Keratinocyte (primary cell): ENCODE measurements at regions not wholly inside any gene's neighbourhood (a gene's known extent, or its start where the extent isn't known, plus 50 kb on each side); places are given as distances from the start of the nearest gene placed in this dataset.

Source experiments
- DNase-seq: peaks from one replicate; pipeline ENCODE4 v3.0.0-alpha.2; 2011; ENCODE audit warnings: low read depth, missing footprints, low spot score
- FAIRE-seq: peaks from 2 replicates; lab custom pipeline; 2011; peaks lifted over from hg19 to GRCh38; lab: Jason Lieb, UNC
- H2AFZ ChIP-seq: 2 replicates; pipeline ENCODE4 v1.6.0; 2012; ENCODE audit warnings: low read length, control low read depth, inconsistent platforms; ENCODE audit not compliant: control insufficient read depth
- H3K27ac ChIP-seq: 2 replicates; pipeline ENCODE4 v1.5.1; 2011; ENCODE audit warnings: low read length; ENCODE audit not compliant: control insufficient read depth, insufficient read depth
- H3K27me3 ChIP-seq: 3 replicates; pipeline ENCODE4 v1.6.0; 2011; ENCODE audit warnings: low read length; ENCODE audit not compliant: control insufficient read depth, insufficient read depth; ENCODE audit errors: extremely low read depth
- H3K36me3 ChIP-seq, 2 experiments: 2 replicates in 1 of 2; 3 replicates in 1 of 2; pipeline ENCODE4 v1.5.1; 2011; ENCODE audit warnings: low read length in 2 of 2, mild to moderate bottlenecking in 1 of 2; ENCODE audit not compliant: control insufficient read depth in 2 of 2, insufficient read depth in 2 of 2; ENCODE audit errors: extremely low read depth in 1 of 2
- H3K4me1 ChIP-seq: 3 replicates; pipeline ENCODE4 v1.5.1; 2011; ENCODE audit warnings: low read length; ENCODE audit not compliant: control insufficient read depth, insufficient read depth; ENCODE audit errors: extremely low read depth
- H3K4me2 ChIP-seq: 3 replicates; pipeline ENCODE4 v1.6.0; 2011; ENCODE audit warnings: low read depth, low read length; ENCODE audit not compliant: control insufficient read depth, insufficient read depth; ENCODE audit errors: extremely low read depth
- H3K4me3 ChIP-seq, 3 experiments: fragments of 200-600 bp in 1 of 3; sonication (generic) in 1 of 3; 2 replicates in 2 of 3; 3 replicates in 1 of 3; pipeline ENCODE4 v1.5.1; 2011 to 2016; ENCODE audit warnings: low read length in 3 of 3, mild to moderate bottlenecking in 3 of 3, control low read depth in 2 of 3, inconsistent platforms in 1 of 3, low read depth in 1 of 3, mixed read lengths in 1 of 3, mixed run types in 1 of 3, moderate library complexity in 1 of 3; ENCODE audit not compliant: control insufficient read depth in 2 of 3, insufficient read depth in 2 of 3; ENCODE audit errors: extremely low read depth in 1 of 3
- H3K79me2 ChIP-seq: 2 replicates; pipeline ENCODE4 v1.6.0; 2012; ENCODE audit warnings: low read length; ENCODE audit not compliant: control insufficient read depth, insufficient read depth
- H3K9ac ChIP-seq: 3 replicates; pipeline ENCODE4 v1.6.0; 2011; ENCODE audit warnings: low read length; ENCODE audit not compliant: control insufficient read depth, insufficient read depth; ENCODE audit errors: extremely low read depth
- H3K9me1 ChIP-seq: 3 replicates; pipeline ENCODE4 v1.6.0; 2011; ENCODE audit warnings: low read length; ENCODE audit not compliant: control insufficient read depth, insufficient read depth; ENCODE audit errors: extremely low read depth
- H3K9me3 ChIP-seq: 2 replicates; pipeline ENCODE4 v1.5.1; 2012; ENCODE audit warnings: low read depth, low read length; ENCODE audit not compliant: control insufficient read depth
- H4K20me1 ChIP-seq: 3 replicates; pipeline ENCODE4 v1.6.0; 2011; ENCODE audit warnings: low read length; ENCODE audit not compliant: control insufficient read depth, insufficient read depth; ENCODE audit errors: extremely low read depth
- EZH2 ChIP-seq: IDR thresholded peaks from one replicate; pipeline ENCODE4 v1.6.1; 2012; ENCODE audit warnings: inconsistent platforms, mild to moderate bottlenecking, low read length, moderate library complexity
- dilution Hi-C: fragments of 300-500 bp; cut with MboI; formaldehyde crosslinking; loops from one replicate; pipeline ENCODE4 v1.7.0; 2020; ENCODE audit warnings: low sequenced_read_pairs; ENCODE audit not compliant: extremely low pct_ligation_motif_present
- TF ChIP-seq, protein P1 (sequence below), 3 experiments: IDR thresholded peaks in 1 of 3; conservative IDR thresholded peaks in 1 of 3; optimal IDR thresholded peaks in 1 of 3; 2 replicates in 2 of 3; 3 replicates in 1 of 3; pipeline versions ENCODE3 to v1.5.1; 2011; ENCODE audit warnings: low read length in 3 of 3, mild to moderate bottlenecking in 3 of 3, moderate library complexity in 2 of 3, control low read depth in 1 of 3, inconsistent platforms in 1 of 3; ENCODE audit not compliant: insufficient read depth in 2 of 3; ENCODE audit errors: extremely low read depth in 1 of 3

- no peak for TF ChIP-seq EZH2
- TF ChIP-seq, protein P1, sequence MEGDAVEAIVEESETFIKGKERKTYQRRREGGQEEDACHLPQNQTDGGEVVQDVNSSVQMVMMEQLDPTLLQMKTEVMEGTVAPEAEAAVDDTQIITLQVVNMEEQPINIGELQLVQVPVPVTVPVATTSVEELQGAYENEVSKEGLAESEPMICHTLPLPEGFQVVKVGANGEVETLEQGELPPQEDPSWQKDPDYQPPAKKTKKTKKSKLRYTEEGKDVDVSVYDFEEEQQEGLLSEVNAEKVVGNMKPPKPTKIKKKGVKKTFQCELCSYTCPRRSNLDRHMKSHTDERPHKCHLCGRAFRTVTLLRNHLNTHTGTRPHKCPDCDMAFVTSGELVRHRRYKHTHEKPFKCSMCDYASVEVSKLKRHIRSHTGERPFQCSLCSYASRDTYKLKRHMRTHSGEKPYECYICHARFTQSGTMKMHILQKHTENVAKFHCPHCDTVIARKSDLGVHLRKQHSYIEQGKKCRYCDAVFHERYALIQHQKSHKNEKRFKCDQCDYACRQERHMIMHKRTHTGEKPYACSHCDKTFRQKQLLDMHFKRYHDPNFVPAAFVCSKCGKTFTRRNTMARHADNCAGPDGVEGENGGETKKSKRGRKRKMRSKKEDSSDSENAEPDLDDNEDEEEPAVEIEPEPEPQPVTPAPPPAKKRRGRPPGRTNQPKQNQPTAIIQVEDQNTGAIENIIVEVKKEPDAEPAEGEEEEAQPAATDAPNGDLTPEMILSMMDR (optimal IDR thresholded peaks at IDR 0.05 in 1 of 3, IDR thresholded peaks at IDR 0.05 in 1 of 3, conservative IDR thresholded peaks at IDR 0.05 in 1 of 3; ENCODE audit: extremely low read depth in 1 of 3, insufficient read depth in 2 of 3, low read length in 3 of 3), result no peak
- no peak overlapping the region for H3K4me2 ChIP-seq
- no peak overlapping the region for H3K9ac ChIP-seq
- H3K9me1 ChIP-seq, result no peaks in the 10 kb centered on the region
- no peak for DNase-seq
- no peaks in the 10 kb centered on the region for H3K27me3 ChIP-seq
- no peaks in the 10 kb centered on the region for H3K79me2 ChIP-seq
- FAIRE-seq, result no peak
- H3K9me3 ChIP-seq, result no peaks in the 10 kb centered on the region
- no peaks in the 10 kb centered on the region for H4K20me1 ChIP-seq
- H3K4me1 ChIP-seq, result no peaks in the 10 kb centered on the region
- no peak overlapping the region for H3K4me3 ChIP-seq
- H2AFZ ChIP-seq, result no peak overlapping the region
- dilution Hi-C loops, result no loop called here
- H3K36me3 ChIP-seq, result no peaks in the 10 kb centered on the region
- no peak overlapping the region for H3K27ac ChIP-seq
These were observed 179.5 kb downstream of the PPARGC1A start for GRCh38 chr4:23710298-23710697.

GRCh38 chr4:23707652-23708026 lies 182.2 kb downstream of the PPARGC1A start:
- Histone ChIP-seq H3K9me1 (no peaks in the 10 kb centered on the region), H4K20me1 (no peaks in the 10 kb centered on the region), H3K9me3 (no peaks in the 10 kb centered on the region), H2AFZ (no peak overlapping the region), H3K4me1 (no peaks in the 10 kb centered on the region), H3K4me3 (no peak overlapping the region), H3K27me3 (no peaks in the 10 kb centered on the region), H3K36me3 (no peaks in the 10 kb centered on the region), H3K9ac (no peak overlapping the region), H3K79me2 (no peaks in the 10 kb centered on the region), H3K4me2 (no peak overlapping the region), H3K27ac (no peak overlapping the region)
- no peak for DNase-seq
- FAIRE-seq, result no peak
- dilution Hi-C loops, result no loop called here
- TF ChIP-seq EZH2, result no peak
- TF ChIP-seq, protein P1 (optimal IDR thresholded peaks at IDR 0.05 in 1 of 3, IDR thresholded peaks at IDR 0.05 in 1 of 3, conservative IDR thresholded peaks at IDR 0.05 in 1 of 3; ENCODE audit: extremely low read depth in 1 of 3, insufficient read depth in 2 of 3, low read length in 3 of 3), result no peak
